Fibroblast of gingiva (primary cell): ENCODE measurements at regions not wholly inside any gene's neighbourhood (a gene's known extent, or its start where the extent isn't known, plus 50 kb on each side); places are given as distances from the start of the nearest gene placed in this dataset.
A peak's percentile ranks its signal among the peaks of the same experiment; 100 is the strongest.

Experiments used
- DNase-seq: peaks from one replicate; pipeline ENCODE4 v3.0.0-alpha.2; 2011; ENCODE audit warnings: low read depth

DNA sequence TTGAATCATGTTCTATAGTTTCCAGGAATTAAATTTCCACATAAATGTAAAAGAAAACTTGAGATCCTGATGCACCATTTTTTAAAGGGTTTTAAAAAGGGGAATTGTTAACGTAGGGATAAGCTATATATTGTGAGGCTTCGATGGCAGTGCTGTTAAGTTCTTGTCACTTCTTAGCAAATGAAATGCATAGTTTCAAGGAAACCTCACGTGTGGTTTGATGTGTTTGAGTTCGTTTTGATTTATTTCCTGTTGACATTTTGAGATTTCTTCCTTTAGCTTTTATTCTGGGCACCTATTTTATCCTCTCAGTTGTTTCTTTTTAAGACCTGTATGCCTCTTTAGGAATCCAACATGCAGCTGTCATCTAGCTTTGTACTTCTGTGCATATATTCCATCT is 301.0 kb downstream of the DOCK8 start:
- no peak for DNase-seq

DNA sequence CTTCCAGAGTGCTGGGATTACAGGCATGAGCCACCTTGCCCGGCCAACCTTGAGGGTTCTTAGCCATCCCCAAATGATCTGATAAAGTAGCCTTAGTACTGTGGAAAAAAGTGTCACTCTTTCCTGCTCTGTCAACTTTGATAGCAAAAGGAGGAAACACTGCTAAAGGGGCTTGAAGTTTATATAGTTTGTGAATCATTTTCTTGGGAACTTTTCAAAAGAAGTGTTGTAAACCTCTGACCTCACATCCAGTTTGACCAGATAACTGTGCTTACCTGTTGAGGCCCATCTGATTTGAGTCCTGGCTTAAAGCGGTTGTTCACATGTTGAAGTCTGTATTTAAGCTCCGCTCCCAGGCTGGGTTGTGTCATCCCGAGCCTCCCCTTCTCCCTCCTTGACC is 303.3 kb downstream of the DOCK8 start:
- no peak for DNase-seq

DNA sequence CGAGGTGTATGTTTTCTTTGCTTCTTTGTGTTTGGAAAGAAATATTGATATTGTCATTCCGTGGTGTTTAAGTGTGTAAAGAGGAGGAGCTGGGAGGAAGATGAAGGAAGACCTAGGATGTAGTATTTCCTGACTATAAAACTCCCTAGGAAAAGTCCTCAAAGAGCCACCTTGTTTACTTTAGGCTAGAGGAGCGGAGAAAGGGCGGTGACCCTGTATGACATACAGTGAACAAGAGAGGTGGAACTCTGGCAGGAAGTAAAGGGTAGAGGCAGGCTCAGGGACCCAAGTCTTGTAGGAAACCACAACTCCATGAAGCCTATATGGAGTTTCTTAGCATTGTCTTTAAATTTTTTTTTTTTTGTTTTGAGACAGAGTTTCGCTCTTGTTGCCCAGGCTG is 303.9 kb downstream of the DOCK8 start:
- no peak for DNase-seq

DNA sequence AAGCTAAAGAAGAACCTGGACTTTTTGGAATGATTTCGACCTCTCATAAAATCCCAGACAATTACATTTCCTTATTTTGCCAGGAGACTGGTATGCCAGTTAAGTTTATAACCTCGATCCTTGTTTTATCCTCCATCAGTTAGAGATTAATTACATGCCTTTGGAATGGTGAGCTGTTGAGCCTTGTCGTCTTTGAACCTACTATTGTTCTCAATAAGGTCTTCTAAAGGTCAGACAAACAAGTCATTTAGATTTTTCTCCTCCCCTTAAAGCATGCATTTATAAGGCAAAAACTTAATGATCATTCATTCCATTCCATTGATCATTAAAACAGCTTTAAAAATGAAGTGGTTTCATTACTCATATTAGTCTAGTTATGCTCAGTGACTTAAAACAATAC is 304.9 kb downstream of the DOCK8 start:
- DNase-seq = no peak

DNA sequence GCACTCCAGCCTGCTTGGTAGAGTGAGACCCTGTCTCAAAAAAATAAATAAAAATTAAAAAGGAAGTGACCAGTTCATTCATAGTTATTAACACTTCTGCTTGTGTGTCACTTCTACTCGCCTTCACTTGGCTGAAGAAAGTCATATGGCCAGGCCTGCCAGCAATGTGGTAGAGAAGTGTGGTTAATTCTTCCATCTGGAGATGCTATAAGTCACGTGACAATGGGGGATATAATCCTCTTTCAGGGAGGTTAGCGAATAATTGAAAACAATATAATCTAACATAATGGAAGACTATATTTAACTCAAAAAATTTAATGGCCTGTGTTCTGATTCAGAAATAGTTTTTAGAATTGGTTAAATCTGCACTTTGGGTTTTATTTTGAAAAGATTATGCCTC is 305.6 kb downstream of the DOCK8 start:
- DNase-seq = no peak

DNA sequence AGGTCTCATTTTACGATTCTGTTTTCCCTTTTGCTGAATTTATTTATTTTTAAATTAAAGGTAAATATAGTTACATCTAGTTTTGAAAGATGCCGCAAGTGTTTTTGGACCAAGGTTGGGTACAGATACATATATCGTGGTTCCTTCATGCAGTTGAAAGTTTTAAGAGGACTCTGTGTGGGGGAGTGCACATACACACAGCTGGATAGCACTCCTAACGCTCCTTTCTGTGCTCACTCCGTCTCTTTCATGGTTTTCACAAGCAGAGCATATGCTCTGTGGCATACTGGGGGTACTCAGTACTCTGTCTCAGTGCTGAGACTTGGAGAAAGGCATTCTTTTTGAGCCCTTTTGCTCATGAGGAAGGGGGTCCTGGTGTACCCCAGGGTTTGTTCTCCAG is 307.5 kb downstream of the DOCK8 start:
- DNase-seq = no peak

DNA sequence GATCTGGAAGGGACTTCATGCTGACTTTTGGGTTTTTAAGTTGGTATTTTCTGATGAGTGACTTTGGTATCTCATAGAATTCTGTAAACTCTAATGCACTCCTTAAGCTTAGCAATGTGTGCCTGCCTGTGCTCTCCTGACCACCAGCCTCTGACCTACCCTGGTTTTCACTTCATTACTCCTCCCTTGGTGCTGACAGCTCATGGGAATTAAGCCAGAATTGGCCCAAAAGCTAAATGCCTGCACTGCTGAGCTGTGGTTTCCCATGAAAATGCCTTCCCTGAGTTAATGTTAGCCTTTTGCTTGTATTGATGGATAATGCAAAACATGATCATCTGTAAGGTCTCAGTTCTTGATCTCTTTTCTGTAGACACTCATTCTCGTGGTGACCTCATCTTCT is 308.0 kb downstream of the DOCK8 start:
- DNase-seq = no peak

DNA sequence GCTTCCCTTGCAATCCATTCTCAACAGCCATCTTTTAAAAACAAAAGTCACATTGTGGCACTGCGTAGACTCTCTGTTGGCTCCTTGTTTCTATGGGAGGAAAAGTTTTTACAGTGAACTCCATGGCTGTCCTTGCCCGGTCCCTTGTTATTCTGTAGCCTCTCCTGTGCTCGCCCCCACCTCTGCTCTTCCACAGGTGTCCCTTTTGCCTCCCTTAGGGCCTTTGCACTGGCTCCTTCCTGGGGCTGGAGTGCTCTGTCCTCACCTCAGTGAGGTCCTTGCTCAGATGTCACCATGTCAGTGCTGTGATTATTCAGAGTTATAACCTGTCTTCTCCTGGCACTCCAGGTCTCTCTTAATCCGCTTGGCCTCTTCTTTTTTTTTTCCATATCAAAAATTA is 308.8 kb downstream of the DOCK8 start:
- DNase-seq = no peak

DNA sequence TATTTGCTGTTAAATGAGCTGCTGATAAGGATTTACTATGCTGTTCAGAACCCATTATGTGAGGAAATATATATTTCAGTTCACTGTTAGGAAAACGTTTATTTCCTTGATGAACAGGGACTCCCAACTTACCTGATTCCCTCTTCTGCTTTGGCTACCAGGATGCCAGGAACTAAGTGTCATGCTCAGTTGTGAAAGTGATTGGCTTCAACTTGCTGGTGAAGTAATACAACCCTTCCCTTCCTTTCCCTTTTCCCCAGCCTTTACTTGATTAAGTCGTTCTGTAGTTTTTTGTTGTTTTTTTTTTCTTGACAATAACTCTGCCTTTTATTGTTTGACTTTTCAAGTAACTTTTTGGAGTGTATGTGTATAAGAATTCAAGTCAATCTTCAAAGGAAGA is 309.3 kb downstream of the DOCK8 start:
- DNase-seq = peak; percentile 4

DNA sequence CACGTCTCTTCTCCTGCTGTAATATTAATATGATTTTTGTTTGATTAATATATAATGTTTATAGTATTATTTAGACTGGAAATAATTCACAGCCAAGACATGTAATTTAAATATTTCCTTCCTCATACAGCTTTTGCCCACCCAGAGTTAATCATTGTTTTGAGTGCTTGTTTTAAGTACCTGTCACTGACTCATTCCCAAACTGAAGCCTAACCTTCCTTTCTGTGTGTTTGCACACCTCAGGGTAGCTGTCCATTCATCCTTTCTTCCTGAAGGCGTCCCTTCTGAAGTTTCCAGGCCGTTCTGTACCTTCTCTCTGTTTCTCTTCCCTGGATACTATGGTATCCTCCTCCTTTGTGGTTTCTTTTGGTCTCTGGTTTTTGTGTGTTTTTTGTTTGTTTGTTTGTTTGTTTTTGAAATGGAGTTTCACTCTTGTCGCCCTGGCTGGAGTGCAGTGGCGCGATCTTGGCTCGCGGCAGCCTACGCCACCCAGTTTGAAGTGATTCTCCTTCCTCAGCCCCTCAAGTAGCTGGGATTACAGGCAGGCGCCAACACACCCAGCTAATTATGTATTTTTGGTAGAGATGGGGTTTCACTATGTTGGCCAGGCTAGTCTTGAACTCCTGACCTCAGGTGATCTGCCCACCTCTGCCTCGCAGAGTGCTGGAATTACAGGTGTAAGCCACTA is 312.4 kb downstream of the DOCK8 start:
- no peak for DNase-seq

DNA sequence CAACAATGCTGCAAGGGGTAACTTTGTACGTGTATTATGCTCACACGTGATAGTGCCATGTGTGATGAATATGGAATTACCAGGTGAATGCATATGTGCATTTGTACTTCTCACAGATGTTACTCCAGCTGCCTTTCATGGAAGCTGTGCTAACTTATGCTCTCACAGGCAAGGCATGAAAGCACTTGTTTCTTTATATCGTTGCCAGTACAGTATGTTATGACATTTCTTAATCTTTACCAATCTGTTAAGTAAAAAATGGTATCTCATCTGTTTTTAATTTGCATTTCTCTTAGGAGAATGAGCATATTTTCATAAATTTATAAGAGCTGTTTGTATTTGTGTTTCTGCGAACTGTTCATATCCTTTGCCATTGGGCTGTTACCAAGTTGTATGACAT is 311.8 kb upstream of the DMRT1 start:
- peak; percentile 50 for DNase-seq

DNA sequence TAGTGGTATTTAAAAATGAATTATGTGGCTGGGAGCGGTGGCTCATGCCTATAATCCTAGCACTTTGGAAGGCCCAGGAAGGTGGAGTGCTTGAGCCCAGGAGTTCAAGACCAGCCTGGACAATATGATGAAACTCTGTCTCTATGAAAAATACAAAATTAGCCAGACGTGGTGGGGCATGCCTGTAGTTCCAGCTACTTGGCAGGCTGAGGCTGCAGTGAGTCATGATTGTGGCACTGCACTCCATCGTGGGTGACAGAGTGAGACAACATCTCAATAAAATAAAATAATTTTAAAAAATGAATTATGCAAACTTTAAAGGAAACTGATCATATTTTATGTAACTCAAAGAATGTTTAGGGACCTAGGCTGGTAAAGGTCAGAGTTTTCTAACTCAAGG is 310.8 kb upstream of the DMRT1 start:
- peak; percentile 47 for DNase-seq

DNA sequence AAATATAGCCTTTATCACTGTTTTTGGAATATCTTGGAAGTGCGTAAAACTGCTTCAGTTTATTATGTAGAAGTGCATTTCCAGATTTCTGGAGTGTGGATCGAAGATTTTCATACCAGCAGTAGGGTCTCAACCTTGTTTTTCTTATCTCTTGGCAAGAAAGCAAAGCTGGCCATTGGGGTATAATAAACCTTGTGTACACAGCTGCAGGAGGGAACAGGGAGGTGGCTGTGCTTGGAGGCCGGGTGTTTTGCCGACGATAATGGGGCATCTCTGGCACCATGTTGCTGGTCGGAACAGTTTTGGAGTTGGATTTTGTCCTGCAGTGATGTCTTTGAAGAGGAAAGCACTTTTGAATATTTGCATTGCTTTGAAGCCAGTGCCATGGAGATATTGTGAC is 308.8 kb upstream of the DMRT1 start:
- DNase-seq = no peak

DNA sequence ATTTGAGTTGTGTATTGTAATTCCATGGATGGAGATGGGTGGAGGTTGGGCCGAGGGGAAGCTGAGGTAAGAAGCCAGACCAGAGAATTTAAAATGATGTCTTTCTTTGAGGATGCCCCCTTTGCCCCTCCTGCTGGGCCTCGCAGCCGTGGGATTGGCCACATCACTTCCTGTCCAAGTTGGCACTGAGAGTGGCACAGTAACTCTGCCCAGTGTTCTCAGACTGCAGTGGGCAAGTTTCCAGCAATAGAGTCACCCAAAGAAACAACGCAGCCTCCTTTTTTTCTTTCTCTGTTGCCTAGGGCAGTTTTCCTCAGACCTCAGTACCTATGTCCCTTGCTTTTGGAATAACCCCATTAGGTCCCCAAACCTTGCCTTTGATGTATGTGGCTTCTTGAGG is 306.6 kb upstream of the DMRT1 start:
- DNase-seq = peak; percentile 22

DNA sequence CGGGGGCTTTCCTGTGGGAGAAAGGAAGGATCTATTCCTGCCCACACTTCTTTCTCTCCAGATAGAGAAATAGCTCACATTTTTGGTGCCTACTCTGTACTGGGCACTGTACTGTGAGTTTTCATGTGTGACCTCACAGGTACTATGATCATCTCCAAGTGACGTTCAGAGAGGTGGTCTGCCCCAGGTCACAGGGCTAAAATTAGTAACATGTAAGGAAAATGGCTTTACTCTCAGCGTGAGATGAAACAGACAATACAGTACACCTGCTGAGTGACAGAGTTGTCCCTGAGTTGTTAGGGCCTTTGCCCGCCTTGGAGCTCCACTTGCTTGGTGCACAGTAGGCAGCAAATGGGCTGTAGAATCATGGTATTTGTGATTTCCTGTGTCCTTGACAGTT is 306.1 kb upstream of the DMRT1 start:
- DNase-seq = no peak

DNA sequence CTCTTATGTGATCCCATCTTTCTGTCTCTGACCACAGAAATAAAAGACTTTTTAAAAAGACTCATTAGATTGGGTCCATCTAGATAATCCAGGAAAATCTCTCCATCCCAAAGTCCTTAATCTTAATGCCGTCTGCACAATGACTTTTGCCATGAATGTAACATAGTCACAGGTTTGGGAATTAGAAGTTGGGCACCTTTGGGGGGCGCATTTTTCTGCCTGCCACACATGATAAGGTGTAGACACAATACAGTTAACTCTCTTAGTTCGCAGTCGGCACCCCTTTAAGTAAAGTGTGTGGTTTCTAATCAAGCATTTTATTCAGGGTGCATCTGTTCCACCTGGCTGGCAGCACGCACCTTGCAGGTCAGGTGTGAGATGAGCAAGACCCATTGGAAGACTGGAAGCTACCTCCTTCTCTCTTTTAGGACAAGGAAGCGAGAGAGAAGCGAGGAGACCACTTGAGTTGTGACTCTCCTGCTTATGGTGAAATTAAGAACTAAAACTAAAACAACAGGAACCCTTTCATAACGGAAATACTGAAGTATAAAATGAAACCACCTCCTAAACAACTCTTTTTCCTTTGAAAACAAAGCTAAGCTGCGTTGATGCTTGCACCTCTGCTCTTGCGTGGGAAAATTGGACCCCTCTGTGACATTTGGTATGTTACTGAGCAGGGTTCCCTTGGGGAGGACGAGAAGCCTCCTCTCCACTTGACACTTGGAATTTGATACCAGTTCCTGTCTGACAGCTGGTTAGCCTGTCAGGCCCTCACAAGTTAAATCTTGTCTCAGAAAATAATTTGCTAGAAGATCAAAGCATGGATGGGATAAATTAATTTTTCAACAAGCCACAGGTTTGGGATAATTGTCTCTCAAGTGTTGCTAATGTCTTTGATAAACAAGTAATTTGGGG is 304.6 kb upstream of the DMRT1 start:
- DNase-seq = no peak

DNA sequence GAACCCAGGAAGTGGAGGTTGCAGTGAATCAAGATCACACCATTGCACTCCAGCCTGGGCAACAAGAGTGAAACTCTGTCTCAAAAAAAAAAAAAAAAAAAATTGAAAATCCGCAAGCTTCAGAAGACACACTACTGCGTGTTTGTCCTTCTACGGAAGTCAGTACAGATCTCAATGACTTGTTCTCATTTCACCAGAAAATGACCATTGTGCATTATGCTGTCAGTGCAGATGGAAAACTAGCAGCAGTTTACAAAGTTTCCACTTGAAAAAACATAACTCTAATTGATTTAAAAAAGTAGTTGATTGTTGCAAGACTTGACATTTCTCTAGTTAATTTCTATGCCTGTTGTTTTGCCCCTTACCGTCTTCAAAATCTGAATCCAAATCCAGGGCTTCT is 298.0 kb upstream of the DMRT1 start:
- DNase-seq = no peak

DNA sequence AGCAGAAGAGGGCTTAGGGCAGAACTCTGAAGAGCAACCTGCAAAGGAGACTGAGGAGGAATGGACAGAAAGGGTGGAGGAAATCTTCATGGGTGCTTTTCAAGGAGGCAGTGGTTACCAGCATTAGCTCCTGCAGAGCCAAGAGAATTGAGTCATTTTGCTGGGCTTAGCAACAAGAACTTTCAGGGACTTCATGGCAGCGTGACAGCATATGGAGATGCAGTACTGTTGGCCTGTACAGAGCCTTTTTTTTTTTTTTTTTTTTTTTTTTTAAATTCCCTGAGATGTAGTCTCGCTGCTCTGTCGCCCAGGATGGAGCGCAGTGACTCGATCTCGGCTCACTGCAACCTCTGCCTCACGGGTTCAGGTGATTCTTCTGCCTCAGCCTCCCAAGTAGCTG is 296.0 kb upstream of the DMRT1 start:
- peak; percentile 43 for DNase-seq

DNA sequence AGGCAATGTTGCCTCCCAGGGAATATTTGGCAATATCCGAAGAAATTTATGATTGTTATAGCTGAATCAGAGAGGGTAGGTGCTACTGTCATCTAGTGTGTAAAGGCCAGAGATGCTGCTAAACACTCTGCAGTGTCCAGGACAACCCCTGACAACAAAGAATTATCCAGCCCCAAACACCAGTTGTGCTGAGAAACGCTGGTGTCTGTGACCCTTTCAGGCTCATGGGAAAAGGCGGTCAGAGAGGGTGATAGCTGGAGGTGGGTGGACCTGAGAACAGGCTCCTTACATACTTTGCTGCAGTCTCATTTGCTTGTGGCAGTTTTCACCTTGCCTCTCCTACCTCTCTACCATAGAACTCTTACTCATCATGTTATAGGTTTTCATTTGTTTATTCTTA is 295.3 kb upstream of the DMRT1 start:
- DNase-seq = no peak

DNA sequence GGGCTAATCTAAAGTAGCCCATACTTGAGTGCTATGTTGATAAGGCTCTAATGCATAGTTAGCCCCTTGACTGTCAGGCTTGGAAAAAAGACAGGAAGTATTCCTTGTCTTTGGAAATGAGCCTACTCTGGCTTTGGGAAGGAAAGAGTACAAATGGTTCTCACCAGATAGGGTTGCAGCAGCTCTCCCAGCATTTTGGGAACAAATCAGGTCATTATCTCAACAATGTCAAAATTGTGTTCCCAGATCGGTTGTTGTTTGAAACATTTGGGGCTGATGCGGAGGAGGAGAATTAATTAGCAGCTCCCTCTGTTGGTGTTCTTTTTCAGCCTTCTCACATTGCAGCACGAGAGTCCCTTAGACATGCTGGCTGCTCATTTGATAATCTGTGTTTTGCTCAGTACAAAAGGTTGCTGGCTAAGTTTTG is 294.7 kb upstream of the DMRT1 start:
- DNase-seq = peak; percentile 21

DNA sequence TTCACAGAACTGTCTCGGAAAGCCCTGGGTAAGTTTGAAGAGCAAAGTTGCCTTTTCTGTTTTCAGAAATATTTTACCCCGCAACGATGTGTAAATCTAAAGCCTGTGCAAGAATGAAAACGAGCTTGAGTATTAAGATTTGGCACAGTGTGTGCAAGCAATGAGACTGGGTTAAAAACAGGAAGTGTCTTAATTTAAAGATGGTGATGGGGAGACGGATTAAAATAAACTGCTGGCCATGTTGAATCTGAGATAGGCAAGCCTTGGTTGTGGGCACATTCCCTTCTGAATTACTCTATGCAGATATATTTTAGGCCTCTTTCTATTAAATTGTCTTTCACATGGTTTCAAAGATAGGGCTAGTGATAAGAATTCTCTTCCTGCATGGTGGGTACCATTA is 294.2 kb upstream of the DMRT1 start:
- DNase-seq = no peak

DNA sequence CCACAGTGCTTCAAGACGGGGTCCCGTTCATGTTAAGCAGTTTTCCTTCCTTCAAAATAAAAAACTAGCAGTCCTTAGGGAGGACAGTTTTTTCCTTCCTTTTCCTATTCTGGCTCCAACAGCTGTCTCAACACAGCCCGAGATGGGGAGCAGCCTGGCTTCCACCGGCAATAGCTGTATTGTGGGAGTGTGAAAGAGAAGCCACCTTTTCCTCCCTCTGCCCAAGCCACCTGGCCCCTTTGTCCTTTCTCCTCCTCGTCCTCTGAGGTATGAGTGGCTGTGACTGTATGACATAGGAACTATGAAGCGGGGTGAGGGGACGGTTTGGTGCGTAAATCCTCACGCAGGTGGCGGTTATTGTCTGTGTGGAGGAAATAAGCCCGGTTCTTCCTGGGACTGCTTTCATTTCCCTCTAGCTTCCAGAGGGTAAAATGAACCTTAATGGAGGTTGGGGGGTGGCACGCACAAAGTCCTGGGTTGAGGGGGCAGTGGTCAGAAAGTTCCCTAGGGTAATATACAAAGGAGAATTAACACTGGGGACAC is 292.0 kb upstream of the DMRT1 start:
- no peak for DNase-seq

DNA sequence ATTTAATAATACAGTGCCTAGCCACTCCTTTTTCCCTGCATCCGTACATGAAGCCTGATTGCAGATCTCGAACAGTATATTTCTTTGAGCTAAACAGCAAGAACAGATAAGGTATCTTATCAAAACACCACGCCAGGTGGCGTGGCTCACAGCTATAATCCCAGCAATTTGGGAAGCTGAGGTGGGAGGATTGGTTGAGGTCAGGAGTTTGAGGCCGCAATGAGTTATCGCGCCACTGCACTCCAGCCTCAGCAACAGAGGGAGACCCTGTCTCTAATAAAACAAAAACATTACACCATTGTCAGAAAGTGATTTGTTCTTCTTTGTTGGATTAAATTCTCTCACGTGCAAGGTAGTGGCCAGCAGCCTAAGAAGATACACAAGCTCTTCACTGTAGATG is 291.2 kb upstream of the DMRT1 start:
- DNase-seq = no peak
